B cell (primary cell): ENCODE measurements at regions not wholly inside any gene's neighbourhood (a gene's known extent, or its start where the extent isn't known, plus 50 kb on each side); places are given as distances from the start of the nearest gene placed in this dataset.

Experiments used
- ATAC-seq: fragments of 200-7000 bp; cut with Tn5 transposase; one replicate; pipeline ENCODE4 v1.10.0; 2021; ENCODE audit warnings: low read depth, mild to moderate bottlenecking, moderate number of reproducible peaks, moderate library complexity
- CTCF ChIA-PET: fragments of 350-600 bp; sonication (Branson Sonifier 250); formaldehyde crosslinking; loops from one replicate; lab custom pipeline; 2021; ENCODE audit warnings: antibody characterized with exemption, inconsistent platforms; lab: Charles Lee
- POLR2A ChIA-PET: fragments of 350-600 bp; sonication (Branson Sonifier 250); formaldehyde crosslinking; loops from one replicate; lab custom pipeline; 2021; ENCODE audit warnings: antibody characterized with exemption; lab: Charles Lee
- DNase-seq: peaks from one replicate; pipeline ENCODE4 v3.0.0; 2013
- H2AFZ ChIP-seq: 2 replicates; pipeline ENCODE4 v1.6.1; 2012; ENCODE audit warnings: mild to moderate bottlenecking, low read depth, low read length; ENCODE audit not compliant: insufficient read depth, poor library complexity, severe bottlenecking
- H3K27ac ChIP-seq, 2 donors: 1 replicate in 1 of 2; 2 replicates in 1 of 2; pipeline ENCODE4 v1.5.1; 2012 to 2013; ENCODE audit warnings: low read length in 2 of 2, mild to moderate bottlenecking in 2 of 2, moderate library complexity in 1 of 2
- H3K27me3 ChIP-seq, 4 experiments: fragments of 200-600 bp in 1 of 4; sonication (generic) in 1 of 4; replicated peaks in 1 of 4; 1 replicate in 2 of 4; 2 replicates in 2 of 4; pipeline versions ENCODE4 v1.6.1 to v1.7.0; 2013 to 2016; ENCODE audit warnings: low read length in 3 of 4, mild to moderate bottlenecking in 2 of 4, mixed read lengths in 1 of 4, moderate library complexity in 1 of 4; ENCODE audit not compliant: insufficient read depth in 4 of 4, control insufficient read depth in 3 of 4; ENCODE audit errors: control extremely low read depth in 1 of 4
- H3K36me3 ChIP-seq, 2 experiments: replicated peaks in 1 of 2; 1 replicate in 1 of 2; 2 replicates in 1 of 2; pipeline versions ENCODE4 v1.6.1 to v1.7.1; 2013; ENCODE audit warnings: low read length in 1 of 2; ENCODE audit not compliant: insufficient read depth in 2 of 2, control insufficient read depth in 1 of 2; ENCODE audit errors: control extremely low read depth in 1 of 2, extremely low read depth in 1 of 2
- H3K4me1 ChIP-seq, 2 donors: fragments of 200-600 bp in 1 of 2; sonication (generic) in 1 of 2; 1 replicate in 1 of 2; 2 replicates in 1 of 2; pipeline versions ENCODE4 v1.5.1 to v1.6.1; 2013 to 2017; ENCODE audit warnings: low read length in 2 of 2; ENCODE audit not compliant: control insufficient read depth in 2 of 2, insufficient read depth in 2 of 2
- H3K4me2 ChIP-seq: replicated peaks from 2 replicates; pipeline ENCODE3; 2012; ENCODE audit warnings: mild to moderate bottlenecking, low read depth, low read length; ENCODE audit not compliant: poor library complexity, severe bottlenecking
- H3K4me3 ChIP-seq, 5 experiments: fragments of 200-600 bp in 1 of 5; sonication (generic) in 1 of 5; 1 replicate in 3 of 5; 2 replicates in 2 of 5; pipeline versions ENCODE4 v1.5.1 to v1.7.0; 2011 to 2016; ENCODE audit warnings: low read length in 4 of 5, mild to moderate bottlenecking in 4 of 5, low read depth in 2 of 5, control low read depth in 1 of 5, moderate library complexity in 1 of 5; ENCODE audit not compliant: insufficient read depth in 1 of 5; ENCODE audit errors: control extremely low read depth in 1 of 5, extremely low read depth in 1 of 5
- H3K79me2 ChIP-seq: fragments of 200-600 bp; sonication (generic); one replicate; pipeline ENCODE4 v1.6.0; 2016; ENCODE audit warnings: low read length; ENCODE audit not compliant: control insufficient read depth, insufficient read depth
- H3K9ac ChIP-seq: fragments of 200-600 bp; sonication (generic); 2 replicates; pipeline ENCODE4 v1.6.1; 2017; ENCODE audit warnings: mild to moderate bottlenecking, low read length, moderate library complexity
- H3K9me3 ChIP-seq, 3 donors: one replicate each; pipeline versions ENCODE4 v1.6.1 to v1.7.1; 2013; ENCODE audit warnings: low read length in 2 of 3; ENCODE audit not compliant: control insufficient read depth in 2 of 3, insufficient read depth in 1 of 3; ENCODE audit errors: control extremely low read depth in 1 of 3
- H4K20me1 ChIP-seq: 2 replicates; pipeline ENCODE4 v1.6.0; 2012; ENCODE audit warnings: mild to moderate bottlenecking, low read length; ENCODE audit not compliant: insufficient read depth, control insufficient read depth, poor library complexity, severe bottlenecking
- H3K27ac Mint-ChIP-seq: one replicate; pipeline ENCODE4 v1.8.0; 2021; ENCODE audit warnings: mixed read lengths
- H3K27me3 Mint-ChIP-seq: one replicate; pipeline ENCODE4 v1.8.0; 2021; ENCODE audit warnings: mixed read lengths
- H3K4me1 Mint-ChIP-seq: one replicate; pipeline ENCODE4 v1.8.0; 2021; ENCODE audit warnings: mixed read lengths
- H3K4me3 Mint-ChIP-seq: one replicate; pipeline ENCODE4 v1.8.0; 2021; ENCODE audit warnings: mixed read lengths
- H3K9me3 Mint-ChIP-seq: one replicate; pipeline ENCODE4 v1.8.0; 2022; ENCODE audit warnings: mixed read lengths; ENCODE audit not compliant: insufficient read depth
- EZH2 ChIP-seq: IDR thresholded peaks from 2 replicates; pipeline ENCODE4 v1.6.1; 2012; ENCODE audit warnings: borderline replicate concordance, low read depth, mild to moderate bottlenecking, moderate library complexity, low read length; ENCODE audit not compliant: insufficient read depth, poor library complexity, severe bottlenecking
- WGBS: methylation state at CpG from one replicate; pipeline ENCODE4 v1.1.5; 2013; ENCODE audit warnings: missing lambda C conversion rate; ENCODE audit not compliant: insufficient coverage; 5-methylcytosine and 5-hydroxymethylcytosine counted together
- intact Hi-C: fragments of 100-400 bp; cut with micrococcal nuclease; formaldehyde crosslinking; loops from one replicate; pipeline ENCODE4 v1.10.0; 2022
- TF ChIP-seq, protein P1 (sequence below): fragments of 200-600 bp; IDR thresholded peaks from one replicate; pipeline ENCODE4 v1.8.0; 2022; ENCODE audit warnings: antibody characterized with exemption, mild to moderate bottlenecking

DNA sequence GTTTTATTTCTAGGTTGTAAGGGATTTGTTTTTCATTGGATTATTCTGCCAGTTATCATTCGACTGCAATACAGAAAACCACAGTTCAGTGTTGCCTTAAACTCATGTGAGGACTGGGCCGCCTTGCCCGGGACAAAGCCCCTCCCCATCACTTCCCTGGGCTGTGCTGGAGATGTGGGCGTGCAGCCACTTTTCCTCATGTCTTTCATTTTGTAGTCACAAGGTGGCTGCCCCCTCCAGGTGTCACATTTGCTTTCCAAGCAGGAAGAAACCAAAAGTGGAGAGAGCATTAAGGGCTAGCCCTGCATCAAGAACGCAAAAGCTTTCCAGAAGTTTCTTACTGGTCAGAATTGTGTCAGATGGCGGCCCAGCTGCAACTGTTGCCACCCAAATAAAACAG is 492.5 kb upstream of the ID2 start:
- no peak for ATAC-seq
- POLR2A ChIA-PET: no interaction called here
- TF ChIP-seq EZH2: no peak
- TF ChIP-seq, protein P1, sequence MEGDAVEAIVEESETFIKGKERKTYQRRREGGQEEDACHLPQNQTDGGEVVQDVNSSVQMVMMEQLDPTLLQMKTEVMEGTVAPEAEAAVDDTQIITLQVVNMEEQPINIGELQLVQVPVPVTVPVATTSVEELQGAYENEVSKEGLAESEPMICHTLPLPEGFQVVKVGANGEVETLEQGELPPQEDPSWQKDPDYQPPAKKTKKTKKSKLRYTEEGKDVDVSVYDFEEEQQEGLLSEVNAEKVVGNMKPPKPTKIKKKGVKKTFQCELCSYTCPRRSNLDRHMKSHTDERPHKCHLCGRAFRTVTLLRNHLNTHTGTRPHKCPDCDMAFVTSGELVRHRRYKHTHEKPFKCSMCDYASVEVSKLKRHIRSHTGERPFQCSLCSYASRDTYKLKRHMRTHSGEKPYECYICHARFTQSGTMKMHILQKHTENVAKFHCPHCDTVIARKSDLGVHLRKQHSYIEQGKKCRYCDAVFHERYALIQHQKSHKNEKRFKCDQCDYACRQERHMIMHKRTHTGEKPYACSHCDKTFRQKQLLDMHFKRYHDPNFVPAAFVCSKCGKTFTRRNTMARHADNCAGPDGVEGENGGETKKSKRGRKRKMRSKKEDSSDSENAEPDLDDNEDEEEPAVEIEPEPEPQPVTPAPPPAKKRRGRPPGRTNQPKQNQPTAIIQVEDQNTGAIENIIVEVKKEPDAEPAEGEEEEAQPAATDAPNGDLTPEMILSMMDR: no peak

DNA sequence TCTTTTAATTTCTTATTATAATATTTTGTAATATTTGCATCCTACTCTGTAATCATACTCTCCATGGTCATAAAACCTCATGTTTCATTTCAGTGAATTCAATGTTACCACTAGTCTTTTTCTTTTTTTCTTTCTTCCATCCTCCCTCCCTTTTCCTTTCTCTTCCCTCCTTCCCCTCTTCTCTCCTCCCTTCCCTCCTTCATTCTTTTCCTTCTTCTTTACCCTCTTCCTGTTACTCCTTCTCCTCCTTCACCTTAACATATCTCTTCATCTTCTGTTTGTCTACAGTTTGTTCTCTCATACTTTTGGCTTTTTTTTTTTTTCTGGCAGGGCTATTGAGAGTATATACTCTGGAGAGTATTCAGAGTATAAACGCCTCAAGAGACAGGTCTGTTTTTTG is 491.6 kb upstream of the ID2 start:
- WGBS: no CpG with 5 or more reads among the region's 1 CpG
- Histone ChIP-seq H3K27me3 (peaks cover 0 to 7% (median 2%) of the 10 kb centered on the region in 4 experiments), H3K36me3 (no peaks in the 10 kb centered on the region), H3K79me2 (no peaks in the 10 kb centered on the region), H3K4me2 (no peak overlapping the region), H3K9me3 (no peaks in the 10 kb centered on the region), H3K4me1 (no peaks in the 10 kb centered on the region), H3K4me3 (no peak overlapping the region), H3K27ac (no peak overlapping the region), H4K20me1 (no peaks in the 10 kb centered on the region), H3K9ac (no peak overlapping the region), H2AFZ (no peak overlapping the region)
- Mint-ChIP-seq H3K27me3 (peaks cover 31% of the 10 kb centered on the region), H3K4me1 (no peaks in the 10 kb centered on the region), H3K27ac (no peak overlapping the region), H3K4me3 (no peak overlapping the region), H3K9me3 (no peaks in the 10 kb centered on the region)
- no peak for DNase-seq
- no peak for ATAC-seq
- TF ChIP-seq, protein P1: no peak
- TF ChIP-seq EZH2: no peak
- ChIA-PET POLR2A (no interaction called here), CTCF (no interaction called here)
- intact Hi-C loops: no loop called here

More for the DNA sequence above, 492.5 kb upstream of the ID2 start:
- H3K4me3 ChIP-seq: no peak overlapping the region
- H3K4me1 Mint-ChIP-seq: no peaks in the 10 kb centered on the region
- H3K9me3 ChIP-seq: no peaks in the 10 kb centered on the region
- no peak overlapping the region for H3K4me3 Mint-ChIP-seq
- peaks cover 0 to 7% (median 2%) of the 10 kb centered on the region in 4 experiments for H3K27me3 ChIP-seq
- H3K4me2 ChIP-seq: no peak overlapping the region
- WGBS: 94% methylated on average over 5 of the region's 6 CpGs
- no peaks in the 10 kb centered on the region for H3K36me3 ChIP-seq
- H3K27me3 Mint-ChIP-seq: peaks cover 31% of the 10 kb centered on the region
- no peak overlapping the region for H3K27ac Mint-ChIP-seq
- no peak overlapping the region for H2AFZ ChIP-seq
- no peaks in the 10 kb centered on the region for H3K4me1 ChIP-seq
- H4K20me1 ChIP-seq: no peaks in the 10 kb centered on the region
- no peak for DNase-seq
- no peak overlapping the region for H3K9ac ChIP-seq
- intact Hi-C loops: no loop called here
- no peaks in the 10 kb centered on the region for H3K79me2 ChIP-seq
- H3K27ac ChIP-seq: no peak overlapping the region
- no peaks in the 10 kb centered on the region for H3K9me3 Mint-ChIP-seq
- CTCF ChIA-PET: no interaction called here
